GM13976 (cell line): ENCODE measurements at regions not wholly inside any gene's neighbourhood (a gene's known extent, or its start where the extent isn't known, plus 50 kb on each side); places are given as distances from the start of the nearest gene placed in this dataset.

Experiments
- DNase-seq: peaks from one replicate; pipeline ENCODE4 v3.0.0; 2012; ENCODE audit warnings: low spot score
- CTCF ChIP-seq: IDR thresholded peaks from 2 replicates; pipeline ENCODE4 v1.5.1; 2012; ENCODE audit warnings: borderline replicate concordance, mild to moderate bottlenecking; ENCODE audit not compliant: insufficient read depth; ENCODE audit errors: extremely low read depth, missing control alignments, control extremely low read depth
- in situ Hi-C: fragments of 300-500 bp; cut with MboI; formaldehyde crosslinking; loops from one replicate; pipeline ENCODE4 v1.12.0; 2022; ENCODE audit warnings: low sequenced_read_pairs, mixed read lengths, inconsistent platforms; ENCODE audit not compliant: unreplicated experiment

- TF ChIP-seq CTCF, result no peak
- in situ Hi-C loops, result no loop called here
- DNase-seq, result no peak
Observed at GRCh38 chr2:122077114-122077513, 321.7 kb downstream of the TSN start.

GRCh38 chr2:122077771-122078170 is 322.3 kb downstream of the TSN start:
- in situ Hi-C loops, result no loop called here
- TF ChIP-seq CTCF, result no peak
- DNase-seq, result no peak

GRCh38 chr2:122078451-122078850 is 323.0 kb downstream of the TSN start:
- no peak for DNase-seq
- TF ChIP-seq CTCF, result no peak
- in situ Hi-C loops, result no loop called here

- in situ Hi-C loops, result no loop called here
- TF ChIP-seq CTCF, result no peak
- no peak for DNase-seq
Observed at GRCh38 chr2:122079844-122080243, 324.4 kb downstream of the TSN start.

GRCh38 chr2:122080316-122080715 is 324.9 kb downstream of the TSN start:
- in situ Hi-C loops, result no loop called here

GRCh38 chr2:122080871-122081270 is 325.4 kb downstream of the TSN start:
- TF ChIP-seq CTCF, result no peak
- in situ Hi-C loops, result no loop called here
- DNase-seq, result no peak

More at GRCh38 chr2:122080316-122080715, 324.9 kb downstream of the TSN start:
- no peak for TF ChIP-seq CTCF
- DNase-seq, result no peak

- in situ Hi-C loops, result no loop called here
- TF ChIP-seq CTCF, result no peak
- no peak for DNase-seq
Observed at GRCh38 chr2:122081751-122082150, 326.3 kb downstream of the TSN start.
